ENCODE measurements at regions not wholly inside any gene's neighbourhood (a gene's known extent, or its start where the extent isn't known, plus 50 kb on each side); places are given as distances from the start of the nearest gene placed in this dataset.

GRCh38 chr2:134153294-134153880, 100.5 kb upstream of the MGAT5 start:
- H4K20me1 ChIP-seq (ENCODE audit: control insufficient read depth, extremely low read depth, insufficient read depth, low read length) = peaks cover 3% of the 10 kb centered on the region
- H3K79me2 ChIP-seq (ENCODE audit: control insufficient read depth, insufficient read depth, low read length) = peaks cover 28% of the 10 kb centered on the region
- no peak overlapping the region for H3K4me2 ChIP-seq (ENCODE audit: extremely low read depth, insufficient read depth, low read length)

GRCh38 chr2:134154246-134154645, 99.6 kb upstream of the MGAT5 start:
- TF ChIP-seq EZH2 (IDR thresholded peaks at IDR 0.05; ENCODE audit: low read length, missing control alignments) (no peak), CTCF (conservative IDR thresholded peaks at IDR 0.05 in 1 of 2, IDR thresholded peaks at IDR 0.05 in 1 of 2; ENCODE audit: low read depth in 1 of 2, low read length in 2 of 2) (no peak)
- Histone ChIP-seq H3K79me2 (ENCODE audit: control insufficient read depth, insufficient read depth, low read length) (peaks cover 33% of the 10 kb centered on the region), H3K4me3 (replicated peaks in 1 of 4; ENCODE audit: control extremely low read depth in 1 of 4, insufficient read depth in 1 of 4, low read depth in 3 of 4, low read length in 4 of 4) (no peak overlapping the region), H3K27ac (ENCODE audit: insufficient read depth, low read length) (no peak overlapping the region), H4K20me1 (ENCODE audit: control insufficient read depth, extremely low read depth, insufficient read depth, low read length) (peaks cover 3% of the 10 kb centered on the region), H3K36me3 (ENCODE audit: control insufficient read depth, insufficient read depth, low read length) (no peaks in the 10 kb centered on the region), H3K4me1 (ENCODE audit: control insufficient read depth, extremely low read depth, insufficient read depth, low read length) (no peaks in the 10 kb centered on the region), H3K9me3 (ENCODE audit: control insufficient read depth, insufficient read depth, low read depth, low read length) (no peaks in the 10 kb centered on the region), H3K4me2 (ENCODE audit: extremely low read depth, insufficient read depth, low read length) (no peak overlapping the region), H2AFZ (ENCODE audit: low read length) (no peak overlapping the region), H3K9ac (ENCODE audit: insufficient read depth, low read length) (no peak overlapping the region), H3K27me3 (ENCODE audit: control insufficient read depth, insufficient read depth, low read length) (no peaks in the 10 kb centered on the region)
- peak in 1 of 2 donors; percentile 28 for DNase-seq (ENCODE audit: low read depth in 2 of 2)

More at GRCh38 chr2:134153294-134153880, 100.5 kb upstream of the MGAT5 start:
- no peaks in the 10 kb centered on the region for H3K36me3 ChIP-seq (ENCODE audit: control insufficient read depth, insufficient read depth, low read length)
- no peak overlapping the region for H3K4me3 ChIP-seq (replicated peaks in 1 of 4; ENCODE audit: control extremely low read depth in 1 of 4, insufficient read depth in 1 of 4, low read depth in 3 of 4, low read length in 4 of 4)
- H2AFZ ChIP-seq (ENCODE audit: low read length) = no peak overlapping the region
- no peaks in the 10 kb centered on the region for H3K9me3 ChIP-seq (ENCODE audit: control insufficient read depth, insufficient read depth, low read depth, low read length)
- TF ChIP-seq EZH2 (IDR thresholded peaks at IDR 0.05; ENCODE audit: low read length, missing control alignments) = no peak
- TF ChIP-seq CTCF (conservative IDR thresholded peaks at IDR 0.05 in 1 of 2, IDR thresholded peaks at IDR 0.05 in 1 of 2; ENCODE audit: low read depth in 1 of 2, low read length in 2 of 2) = no peak
- no peak overlapping the region for H3K27ac ChIP-seq (ENCODE audit: insufficient read depth, low read length)
- no peaks in the 10 kb centered on the region for H3K4me1 ChIP-seq (ENCODE audit: control insufficient read depth, extremely low read depth, insufficient read depth, low read length)
- H3K27me3 ChIP-seq (ENCODE audit: control insufficient read depth, insufficient read depth, low read length) = no peaks in the 10 kb centered on the region
- no peak overlapping the region for H3K9ac ChIP-seq (ENCODE audit: insufficient read depth, low read length)
- no peak for DNase-seq (ENCODE audit: low read depth in 2 of 2)

- Histone ChIP-seq H3K4me2 (ENCODE audit: extremely low read depth, insufficient read depth, low read length) (no peak overlapping the region), H2AFZ (ENCODE audit: low read length) (no peak overlapping the region), H3K27ac (ENCODE audit: insufficient read depth, low read length) (no peak overlapping the region), H3K4me3 (replicated peaks in 1 of 4; ENCODE audit: control extremely low read depth in 1 of 4, insufficient read depth in 1 of 4, low read depth in 3 of 4, low read length in 4 of 4) (no peak overlapping the region), H3K79me2 (ENCODE audit: control insufficient read depth, insufficient read depth, low read length) (peaks cover 36% of the 10 kb centered on the region), H3K9ac (ENCODE audit: insufficient read depth, low read length) (no peak overlapping the region), H3K4me1 (ENCODE audit: control insufficient read depth, extremely low read depth, insufficient read depth, low read length) (no peaks in the 10 kb centered on the region), H3K36me3 (ENCODE audit: control insufficient read depth, insufficient read depth, low read length) (no peaks in the 10 kb centered on the region), H3K9me3 (ENCODE audit: control insufficient read depth, insufficient read depth, low read depth, low read length) (no peaks in the 10 kb centered on the region), H3K27me3 (ENCODE audit: control insufficient read depth, insufficient read depth, low read length) (no peaks in the 10 kb centered on the region), H4K20me1 (ENCODE audit: control insufficient read depth, extremely low read depth, insufficient read depth, low read length) (peaks cover 3% of the 10 kb centered on the region)
- DNase-seq (ENCODE audit: low read depth in 2 of 2) = no peak
- no peak for TF ChIP-seq CTCF (conservative IDR thresholded peaks at IDR 0.05 in 1 of 2, IDR thresholded peaks at IDR 0.05 in 1 of 2; ENCODE audit: low read depth in 1 of 2, low read length in 2 of 2)
- TF ChIP-seq EZH2 (IDR thresholded peaks at IDR 0.05; ENCODE audit: low read length, missing control alignments) = no peak
Observed at GRCh38 chr2:134155134-134155533, 98.7 kb upstream of the MGAT5 start.
